HepG2 (cell line): ENCODE measurements at regions not wholly inside any gene's neighbourhood (a gene's known extent, or its start where the extent isn't known, plus 50 kb on each side); places are given as distances from the start of the nearest gene placed in this dataset.

Experiments
- MYC ChIP-seq: sonication (generic); formaldehyde crosslinking; IDR thresholded peaks from 2 replicates; pipeline ENCODE4 v1.9.0; 2021; ENCODE audit warnings: missing genetic modification reagents, borderline replicate concordance
- POLR2A ChIP-seq, 2 experiments: IDR thresholded peaks; 2 replicates each; pipeline ENCODE4 v1.6.1; 2011; ENCODE audit warnings: low read depth in 2 of 2, low read length in 2 of 2, mild to moderate bottlenecking in 1 of 2, moderate library complexity in 1 of 2; ENCODE audit not compliant: insufficient read depth in 1 of 2
- RAD21 ChIP-seq: fragments of 450-650 bp; formaldehyde crosslinking; IDR thresholded peaks from 2 replicates; pipeline ENCODE4 v1.5.0; 2020; ENCODE audit warnings: mild to moderate bottlenecking
- TCF7L2 ChIP-seq: IDR thresholded peaks from 2 replicates; pipeline ENCODE4 v1.6.1; 2011; ENCODE audit warnings: mild to moderate bottlenecking, low read depth, low read length, moderate library complexity
- ZBTB3 ChIP-seq: sonication (generic); formaldehyde crosslinking; IDR thresholded peaks from 2 replicates; pipeline ENCODE4 v1.4.0; 2020; ENCODE audit warnings: low read depth, mild to moderate bottlenecking, moderate library complexity, missing genetic modification reagents, borderline replicate concordance
- ZNF281 ChIP-seq: sonication (generic); formaldehyde crosslinking; IDR thresholded peaks from 2 replicates; pipeline ENCODE4 v1.4.0; 2020; ENCODE audit warnings: missing genetic modification reagents, borderline replicate concordance
- ZNF761 ChIP-seq: sonication (generic); formaldehyde crosslinking; conservative IDR thresholded peaks from 2 replicates; pipeline ENCODE4 v1.4.0; 2020; ENCODE audit warnings: mild to moderate bottlenecking, missing genetic modification reagents

- TF ChIP-seq POLR2A (IDR thresholded peaks at IDR 0.05; ENCODE audit: insufficient read depth in 1 of 2, low read depth in 2 of 2, low read length in 2 of 2) (no peak), MYC (CRISPR knock-in tag) (no peak), ZNF761 (CRISPR knock-in tag) (no peak), TCF7L2 (no peak), ZBTB3 (no peak), ZNF281 (no peak), RAD21 (no peak)
Observed at GRCh38 chr1:4847711-4848110, 193.3 kb downstream of the AJAP1 start.
